ENCODE measurements at regions not wholly inside any gene's neighbourhood (a gene's known extent, or its start where the extent isn't known, plus 50 kb on each side); places are given as distances from the start of the nearest gene placed in this dataset.
"Not testable (repeated sequence)": the region's sequence is repeated elsewhere in the genome, so short reads cannot be mapped to it uniquely, and the experiment has no call there.

- DNase-seq (ENCODE audit: low read depth in 2 of 2), result no peak
These were observed 50.4 kb upstream of the FMOD start for GRCh38 chr1:203401199-203401877.

GRCh38 chr1:203402152-203402551 is 51.2 kb upstream of the FMOD start:
- no peak for DNase-seq (ENCODE audit: low read depth in 2 of 2)

- DNase-seq (ENCODE audit: low read depth in 2 of 2), result peak; percentile 79 to 81
These were observed 51.9 kb upstream of the FMOD start for GRCh38 chr1:203402629-203403337.

GRCh38 chr1:203403586-203403985 is 52.7 kb upstream of the FMOD start:
- no peak for DNase-seq (ENCODE audit: low read depth in 2 of 2)

GRCh38 chr1:203404546-203404945 is 53.6 kb upstream of the FMOD start:
- DNase-seq (ENCODE audit: low read depth in 2 of 2), result no peak

- no peak for DNase-seq (ENCODE audit: low read depth in 2 of 2)
These were observed 54.9 kb upstream of the FMOD start for GRCh38 chr1:203405703-203406438.

GRCh38 chr1:203406446-203407045 is 55.6 kb upstream of the FMOD start:
- DNase-seq (ENCODE audit: low read depth in 2 of 2), result no peak

GRCh38 chr1:203407296-203407695 is 56.4 kb upstream of the FMOD start:
- no peak for DNase-seq (ENCODE audit: low read depth in 2 of 2)

GRCh38 chr1:203408486-203409481 is 57.9 kb upstream of the FMOD start:
- peak; percentile 55 to 58 for DNase-seq (ENCODE audit: low read depth in 2 of 2)

GRCh38 chr1:203410182-203410900 is 59.4 kb upstream of the FMOD start:
- no peak for DNase-seq (ENCODE audit: low read depth in 2 of 2)

- DNase-seq (ENCODE audit: low read depth in 2 of 2), result not testable (repeated sequence)
These were observed 60.5 kb upstream of the FMOD start for GRCh38 chr1:203411431-203411830.

- no peak for DNase-seq (ENCODE audit: low read depth in 2 of 2)
These were observed 56.0 kb upstream of the PRELP start for GRCh38 chr1:203419558-203419957.

GRCh38 chr1:203420263-203420662 is 55.3 kb upstream of the PRELP start:
- DNase-seq (ENCODE audit: low read depth in 2 of 2), result no peak

GRCh38 chr1:203421246-203421645 is 54.4 kb upstream of the PRELP start:
- DNase-seq (ENCODE audit: low read depth in 2 of 2), result no peak

- DNase-seq (ENCODE audit: low read depth in 2 of 2), result no peak
These were observed 53.5 kb upstream of the PRELP start for GRCh38 chr1:203422116-203422515.

- no peak for DNase-seq (ENCODE audit: low read depth in 2 of 2)
These were observed 53.0 kb upstream of the PRELP start for GRCh38 chr1:203422656-203423055.

GRCh38 chr1:203424285-203424684 is 51.3 kb upstream of the PRELP start:
- DNase-seq (ENCODE audit: low read depth in 2 of 2), result no peak

GRCh38 chr1:203424861-203425662 is 50.5 kb upstream of the PRELP start:
- no peak for DNase-seq (ENCODE audit: low read depth in 2 of 2)

GRCh38 chr1:203425663-203425975 is 50.0 kb upstream of the PRELP start:
- no peak for DNase-seq (ENCODE audit: low read depth in 2 of 2)

All from fibroblast of skin of left quadriceps (primary cell).